OCI-LY3 (cell line): ENCODE measurements at regions not wholly inside any gene's neighbourhood (a gene's known extent, or its start where the extent isn't known, plus 50 kb on each side); places are given as distances from the start of the nearest gene placed in this dataset.

ENCODE experiments used
- EZH2phosphoT487 ChIP-seq: fragments of 200-600 bp; shearing (Covaris generic); IDR thresholded peaks from 2 replicates; pipeline ENCODE4 v1.6.1; 2018; ENCODE audit warnings: antibody characterized with exemption, mixed run types, low read depth
- TF ChIP-seq, protein P1 (sequence below): fragments of 200-600, 300-600 bp; sonication (generic); IDR thresholded peaks from 2 replicates; pipeline ENCODE4 v1.5.1; 2014; ENCODE audit warnings: antibody characterized with exemption, low read length, low read depth

- TF ChIP-seq, protein P1, sequence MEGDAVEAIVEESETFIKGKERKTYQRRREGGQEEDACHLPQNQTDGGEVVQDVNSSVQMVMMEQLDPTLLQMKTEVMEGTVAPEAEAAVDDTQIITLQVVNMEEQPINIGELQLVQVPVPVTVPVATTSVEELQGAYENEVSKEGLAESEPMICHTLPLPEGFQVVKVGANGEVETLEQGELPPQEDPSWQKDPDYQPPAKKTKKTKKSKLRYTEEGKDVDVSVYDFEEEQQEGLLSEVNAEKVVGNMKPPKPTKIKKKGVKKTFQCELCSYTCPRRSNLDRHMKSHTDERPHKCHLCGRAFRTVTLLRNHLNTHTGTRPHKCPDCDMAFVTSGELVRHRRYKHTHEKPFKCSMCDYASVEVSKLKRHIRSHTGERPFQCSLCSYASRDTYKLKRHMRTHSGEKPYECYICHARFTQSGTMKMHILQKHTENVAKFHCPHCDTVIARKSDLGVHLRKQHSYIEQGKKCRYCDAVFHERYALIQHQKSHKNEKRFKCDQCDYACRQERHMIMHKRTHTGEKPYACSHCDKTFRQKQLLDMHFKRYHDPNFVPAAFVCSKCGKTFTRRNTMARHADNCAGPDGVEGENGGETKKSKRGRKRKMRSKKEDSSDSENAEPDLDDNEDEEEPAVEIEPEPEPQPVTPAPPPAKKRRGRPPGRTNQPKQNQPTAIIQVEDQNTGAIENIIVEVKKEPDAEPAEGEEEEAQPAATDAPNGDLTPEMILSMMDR, result no peak
- TF ChIP-seq EZH2phosphoT487, result no peak
Measured at GRCh38 chr5:17167171-17167891, 50.1 kb upstream of the BASP1 start.
